ENCODE measurements at regions not wholly inside any gene's neighbourhood (a gene's known extent, or its start where the extent isn't known, plus 50 kb on each side); places are given as distances from the start of the nearest gene placed in this dataset.
"Not testable (repeated sequence)": the region's sequence is repeated elsewhere in the genome, so short reads cannot be mapped to it uniquely, and the experiment has no call there.

GRCh38 chr6:21937466-21937865 lies 343.9 kb downstream of the SOX4 start:
- no peak overlapping the region for H3K4me3 Mint-ChIP-seq
- DNase-seq (ENCODE audit: extremely low spot score, unreplicated experiment), result no peak
- H3K27ac Mint-ChIP-seq, result no peak overlapping the region
- no peak for TF ChIP-seq CTCF (conservative IDR thresholded peaks at IDR 0.05)
- peaks cover 21% of the 10 kb centered on the region for H3K36me3 Mint-ChIP-seq
- H3K27me3 Mint-ChIP-seq, result no peaks in the 10 kb centered on the region
- H3K4me1 Mint-ChIP-seq (ENCODE audit: unreplicated experiment), result peaks cover 5% of the 10 kb centered on the region
- peaks cover 11% of the 10 kb centered on the region for H3K9me3 Mint-ChIP-seq

- Mint-ChIP-seq H3K4me1 (ENCODE audit: unreplicated experiment) (peaks cover 16% of the 10 kb centered on the region), H3K9me3 (peaks cover 11% of the 10 kb centered on the region), H3K36me3 (peaks cover 17% of the 10 kb centered on the region)
- H3K4me3 Mint-ChIP-seq; H3K27me3 Mint-ChIP-seq; DNase-seq (ENCODE audit: extremely low spot score, unreplicated experiment); H3K27ac Mint-ChIP-seq: not testable (repeated sequence)
These were observed 345.5 kb downstream of the SOX4 start for GRCh38 chr6:21939066-21939465.

- Mint-ChIP-seq H3K9me3 (no peaks in the 10 kb centered on the region), H3K4me1 (ENCODE audit: unreplicated experiment) (peaks cover 25% of the 10 kb centered on the region), H3K27ac (no peak overlapping the region), H3K27me3 (no peaks in the 10 kb centered on the region), H3K4me3 (no peak overlapping the region), H3K36me3 (no peaks in the 10 kb centered on the region)
- DNase-seq (ENCODE audit: extremely low spot score, unreplicated experiment), result no peak
- TF ChIP-seq CTCF (conservative IDR thresholded peaks at IDR 0.05), result no peak
These were observed 348.4 kb downstream of the SOX4 start for GRCh38 chr6:21941926-21942325.

- no peak overlapping the region for H3K4me3 Mint-ChIP-seq
- H3K9me3 Mint-ChIP-seq, result no peaks in the 10 kb centered on the region
- no peaks in the 10 kb centered on the region for H3K36me3 Mint-ChIP-seq
- TF ChIP-seq CTCF (conservative IDR thresholded peaks at IDR 0.05), result no peak
- H3K4me1 Mint-ChIP-seq (ENCODE audit: unreplicated experiment), result peaks cover 35% of the 10 kb centered on the region
- no peaks in the 10 kb centered on the region for H3K27me3 Mint-ChIP-seq
- peak overlapping the region; percentile 10 for H3K27ac Mint-ChIP-seq
- no peak for DNase-seq (ENCODE audit: extremely low spot score, unreplicated experiment)
These were observed 349.3 kb downstream of the SOX4 start for GRCh38 chr6:21942897-21943296.

- DNase-seq (ENCODE audit: extremely low spot score, unreplicated experiment), result no peak
- Mint-ChIP-seq H3K27me3 (no peaks in the 10 kb centered on the region), H3K4me1 (ENCODE audit: unreplicated experiment) (peaks cover 64% of the 10 kb centered on the region), H3K9me3 (peaks cover 3% of the 10 kb centered on the region), H3K4me3 (no peak overlapping the region), H3K27ac (peak overlapping the region; percentile 45), H3K36me3 (no peaks in the 10 kb centered on the region)
- no peak for TF ChIP-seq CTCF (conservative IDR thresholded peaks at IDR 0.05)
These were observed 350.5 kb downstream of the PRL start for GRCh38 chr6:21946298-21946783.

- H3K9me3 Mint-ChIP-seq; H3K36me3 Mint-ChIP-seq; DNase-seq (ENCODE audit: extremely low spot score, unreplicated experiment); H3K27me3 Mint-ChIP-seq: not testable (repeated sequence)
- H3K4me1 Mint-ChIP-seq (ENCODE audit: unreplicated experiment), result peaks cover 69% of the 10 kb centered on the region
- H3K4me3 Mint-ChIP-seq, result peak overlapping the region; percentile 37
- H3K27ac Mint-ChIP-seq, result peak overlapping the region; percentile 76
These were observed 349.6 kb downstream of the PRL start for GRCh38 chr6:21947227-21947626.

Data from type B pancreatic cell (in vitro differentiated cells).